ENCODE measurements at regions not wholly inside any gene's neighbourhood (a gene's known extent, or its start where the extent isn't known, plus 50 kb on each side); places are given as distances from the start of the nearest gene placed in this dataset.

DNA sequence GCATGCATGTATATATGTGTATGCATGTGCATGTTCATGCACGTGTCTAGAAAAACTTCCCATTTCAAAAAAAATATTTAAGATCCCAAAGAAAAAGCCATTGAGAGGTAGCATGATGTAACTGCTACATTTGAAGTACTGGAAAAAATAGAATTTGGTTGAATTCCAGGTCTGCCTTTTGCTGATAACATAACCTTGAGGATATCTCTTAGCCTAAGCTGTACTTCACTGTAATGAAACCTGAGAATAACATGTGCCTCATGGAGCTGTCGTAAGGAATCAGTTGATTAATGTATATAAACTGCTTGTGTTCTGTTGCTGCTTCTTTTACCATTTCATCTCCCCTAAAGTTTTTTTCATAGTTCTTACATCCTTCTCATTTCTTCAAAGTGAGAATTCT is 351.8 kb downstream of the GRIA2 start:
- H3K27ac ChIP-seq: no peak overlapping the region
- TF ChIP-seq ZFX (IDR thresholded peaks at IDR 0.05): no peak
- TF ChIP-seq, protein P1, sequence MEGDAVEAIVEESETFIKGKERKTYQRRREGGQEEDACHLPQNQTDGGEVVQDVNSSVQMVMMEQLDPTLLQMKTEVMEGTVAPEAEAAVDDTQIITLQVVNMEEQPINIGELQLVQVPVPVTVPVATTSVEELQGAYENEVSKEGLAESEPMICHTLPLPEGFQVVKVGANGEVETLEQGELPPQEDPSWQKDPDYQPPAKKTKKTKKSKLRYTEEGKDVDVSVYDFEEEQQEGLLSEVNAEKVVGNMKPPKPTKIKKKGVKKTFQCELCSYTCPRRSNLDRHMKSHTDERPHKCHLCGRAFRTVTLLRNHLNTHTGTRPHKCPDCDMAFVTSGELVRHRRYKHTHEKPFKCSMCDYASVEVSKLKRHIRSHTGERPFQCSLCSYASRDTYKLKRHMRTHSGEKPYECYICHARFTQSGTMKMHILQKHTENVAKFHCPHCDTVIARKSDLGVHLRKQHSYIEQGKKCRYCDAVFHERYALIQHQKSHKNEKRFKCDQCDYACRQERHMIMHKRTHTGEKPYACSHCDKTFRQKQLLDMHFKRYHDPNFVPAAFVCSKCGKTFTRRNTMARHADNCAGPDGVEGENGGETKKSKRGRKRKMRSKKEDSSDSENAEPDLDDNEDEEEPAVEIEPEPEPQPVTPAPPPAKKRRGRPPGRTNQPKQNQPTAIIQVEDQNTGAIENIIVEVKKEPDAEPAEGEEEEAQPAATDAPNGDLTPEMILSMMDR (conservative IDR thresholded peaks at IDR 0.05): no peak

DNA sequence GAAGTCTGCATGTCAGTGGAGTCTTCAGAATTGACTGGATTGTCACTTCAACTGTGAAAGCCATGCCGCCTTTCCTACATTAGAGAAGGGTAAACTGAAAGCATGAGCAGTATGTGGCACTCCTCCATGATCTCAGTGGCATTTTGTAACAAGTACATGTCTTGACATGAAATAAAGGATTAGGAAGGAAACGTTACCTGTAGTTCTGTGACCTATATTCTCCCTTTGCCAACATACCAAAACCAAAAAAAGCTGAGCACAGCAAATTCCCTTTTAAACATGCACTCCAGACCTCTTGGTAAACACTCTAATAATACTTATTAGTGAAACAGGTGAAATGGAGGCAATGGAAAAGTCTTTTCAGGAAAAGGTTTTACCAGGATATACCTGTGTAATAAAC is 344.2 kb downstream of the GRIA2 start:
- no peak overlapping the region for H3K27ac ChIP-seq
- TF ChIP-seq ZFX (IDR thresholded peaks at IDR 0.05): no peak
- TF ChIP-seq, protein P1 (conservative IDR thresholded peaks at IDR 0.05): no peak

DNA sequence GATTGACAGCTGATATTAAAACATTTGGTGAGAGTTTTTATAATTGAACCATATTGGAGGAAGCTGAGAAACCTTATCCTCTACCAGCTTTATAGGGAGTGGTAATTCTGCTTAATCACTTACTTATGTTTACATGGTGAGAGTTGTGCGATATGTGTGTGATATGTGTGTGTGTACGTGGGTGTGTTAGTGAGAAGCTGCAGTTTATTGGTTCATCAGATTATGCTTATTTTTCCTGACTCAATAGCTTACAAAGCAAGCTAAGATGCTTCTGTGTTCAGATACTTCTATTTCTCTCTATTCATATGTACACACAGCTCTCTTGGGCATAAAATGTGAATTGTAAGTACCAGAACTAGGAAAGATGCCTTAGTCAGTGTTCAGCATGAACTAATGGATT is 343.7 kb downstream of the GRIA2 start:
- H3K27ac ChIP-seq: no peak overlapping the region
- TF ChIP-seq, protein P1 (conservative IDR thresholded peaks at IDR 0.05): no peak
- no peak for TF ChIP-seq ZFX (IDR thresholded peaks at IDR 0.05)

DNA sequence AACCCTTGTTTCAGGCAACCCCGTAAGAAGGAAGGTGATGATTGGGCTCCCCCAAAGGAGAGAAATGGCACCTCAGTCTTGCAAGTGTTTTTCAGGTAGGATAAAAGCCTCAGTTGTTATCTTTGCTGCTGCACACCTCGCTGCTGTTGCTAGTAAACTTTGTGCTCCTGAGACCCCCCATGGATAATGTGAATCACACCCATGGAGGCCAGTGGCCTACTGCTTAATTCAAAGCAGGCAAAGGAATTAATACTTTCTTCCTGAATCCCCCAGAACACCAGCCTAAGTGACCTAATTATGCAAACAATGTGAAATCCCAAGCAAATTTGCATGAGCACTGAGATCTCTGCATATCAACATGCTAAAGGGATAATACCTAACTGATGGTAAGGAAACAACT is 337.5 kb downstream of the GRIA2 start:
- H3K27ac ChIP-seq: no peak overlapping the region
- TF ChIP-seq, protein P1 (conservative IDR thresholded peaks at IDR 0.05): no peak
- no peak for TF ChIP-seq ZFX (IDR thresholded peaks at IDR 0.05)

DNA sequence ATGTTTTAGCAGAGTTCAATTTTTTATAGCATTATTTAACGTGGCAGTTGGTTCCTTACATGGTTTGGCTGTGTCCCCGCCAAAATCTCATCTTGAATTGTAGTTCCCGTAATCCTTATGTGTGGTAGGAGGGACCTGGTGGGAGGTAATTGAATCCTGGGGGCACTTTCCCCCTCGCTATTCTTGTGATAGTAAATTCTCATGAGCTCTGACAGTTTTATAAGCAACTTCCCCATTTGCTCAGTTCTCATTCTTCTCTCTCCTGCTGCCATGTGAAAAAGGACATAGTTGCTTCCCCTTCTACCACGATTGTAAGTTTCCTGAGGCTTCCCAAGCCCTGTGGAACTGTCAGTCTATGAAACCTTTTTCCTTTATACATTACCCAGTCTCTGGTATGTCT is 329.5 kb downstream of the GRIA2 start:
- TF ChIP-seq, protein P1 (conservative IDR thresholded peaks at IDR 0.05): no peak
- TF ChIP-seq ZFX (IDR thresholded peaks at IDR 0.05): no peak
- H3K27ac ChIP-seq: no peak overlapping the region

DNA sequence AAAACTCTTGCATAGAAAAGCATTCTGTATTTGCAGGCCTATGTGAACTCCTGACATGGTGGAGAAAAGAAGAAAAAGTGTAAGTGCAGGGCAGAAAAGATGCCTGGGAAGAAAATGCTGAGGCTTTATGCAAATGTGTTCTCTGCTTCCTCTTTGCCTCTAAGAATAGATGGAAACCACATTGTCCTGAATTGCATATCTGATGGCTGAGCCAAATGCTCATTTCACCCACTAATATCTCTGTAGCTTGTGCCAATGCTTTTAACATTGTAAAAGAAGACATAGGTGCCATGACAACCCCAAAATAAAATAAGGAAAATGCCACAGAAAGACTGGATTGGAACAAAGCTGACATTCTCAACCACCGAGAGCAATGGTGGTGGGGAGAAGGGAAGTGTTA is 307.4 kb downstream of the GRIA2 start:
- H3K27ac ChIP-seq: no peak overlapping the region
- TF ChIP-seq ZFX (IDR thresholded peaks at IDR 0.05): no peak
- TF ChIP-seq, protein P1 (conservative IDR thresholded peaks at IDR 0.05): no peak

DNA sequence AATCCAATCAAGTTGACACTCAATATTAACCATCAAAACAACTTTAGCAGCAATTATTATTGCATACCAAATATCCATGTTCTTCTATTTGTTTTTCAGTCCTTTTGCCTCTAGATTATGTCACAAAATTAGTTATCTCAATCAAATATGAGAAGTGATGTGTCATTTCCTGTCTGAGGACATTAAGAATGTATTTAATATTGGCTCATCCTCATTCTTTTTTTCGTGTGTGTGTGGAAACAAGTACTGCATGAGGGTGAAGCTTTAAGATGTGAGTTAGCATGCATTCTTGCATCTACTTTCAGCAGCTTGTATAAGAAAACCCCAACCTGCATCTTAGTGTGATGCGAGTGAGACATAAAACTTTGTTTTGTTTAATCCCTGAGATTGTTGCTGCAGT is 301.4 kb downstream of the GRIA2 start:
- TF ChIP-seq, protein P1 (conservative IDR thresholded peaks at IDR 0.05): no peak
- no peak for TF ChIP-seq ZFX (IDR thresholded peaks at IDR 0.05)
- no peak overlapping the region for H3K27ac ChIP-seq

All from C4-2B (cell line).